IgD-negative memory B cell (primary cell): ENCODE measurements at regions not wholly inside any gene's neighbourhood (a gene's known extent, or its start where the extent isn't known, plus 50 kb on each side); places are given as distances from the start of the nearest gene placed in this dataset.
"Not testable (repeated sequence)": the region's sequence is repeated elsewhere in the genome, so short reads cannot be mapped to it uniquely, and the experiment has no call there.

ENCODE experiments used
- H3K27ac Mint-ChIP-seq, 3 donors: one replicate each; pipeline ENCODE4 v1.8.0; 2020 to 2022; ENCODE audit warnings: mild to moderate bottlenecking in 3 of 3, mixed read lengths in 3 of 3, moderate library complexity in 1 of 3
- H3K27me3 Mint-ChIP-seq: one replicate; pipeline ENCODE4 v1.8.0; 2021; ENCODE audit warnings: mixed read lengths
- H3K36me3 Mint-ChIP-seq: one replicate; pipeline ENCODE4 v1.8.0; 2020; ENCODE audit warnings: mild to moderate bottlenecking, mixed read lengths
- H3K4me1 Mint-ChIP-seq, 3 donors: one replicate each; pipeline ENCODE4 v1.8.0; 2020 to 2022; ENCODE audit warnings: mixed read lengths in 3 of 3, mild to moderate bottlenecking in 1 of 3
- H3K4me3 Mint-ChIP-seq, 4 donors: one replicate each; pipeline ENCODE4 v1.8.0; 2020 to 2022; ENCODE audit warnings: mild to moderate bottlenecking in 4 of 4, mixed read lengths in 4 of 4, moderate library complexity in 3 of 4
- H3K9me3 Mint-ChIP-seq, 3 donors: one replicate each; pipeline ENCODE4 v1.8.0; 2020 to 2021; ENCODE audit warnings: mixed read lengths in 3 of 3, mild to moderate bottlenecking in 1 of 3

DNA sequence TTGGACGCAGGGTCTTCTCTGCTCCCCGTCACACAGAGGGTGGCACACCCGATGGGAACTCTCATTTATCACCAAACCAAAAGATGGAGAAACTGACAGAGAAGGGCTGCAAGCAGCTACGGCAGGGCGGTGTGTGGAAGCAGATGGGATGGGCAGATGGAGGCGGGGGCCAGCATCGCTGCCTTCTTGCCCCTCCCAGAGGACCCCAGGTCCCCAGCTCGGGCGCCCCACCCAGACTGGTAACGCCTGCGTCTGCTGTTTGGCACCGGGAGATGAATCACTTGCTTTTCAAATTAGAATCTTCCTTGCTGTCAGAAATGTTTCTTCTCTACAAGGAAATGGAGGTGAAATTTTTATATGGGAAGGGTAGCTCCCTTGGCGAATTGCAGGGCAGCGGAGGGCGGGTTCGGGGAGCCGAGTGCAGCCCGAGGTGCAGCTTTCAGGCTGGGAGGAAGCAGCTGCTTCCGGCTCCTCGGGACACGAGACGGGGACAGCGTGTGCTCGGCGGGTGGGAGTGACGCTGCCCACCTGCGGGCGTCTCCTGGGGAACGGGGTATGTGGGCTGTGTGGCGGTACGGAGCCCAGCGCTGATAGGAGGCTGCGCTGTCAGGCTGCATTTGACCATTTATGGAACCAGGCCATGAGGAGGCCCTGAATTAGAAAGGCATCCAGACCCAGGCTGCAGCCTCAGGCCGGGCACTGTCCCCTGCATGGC lies 4440.3 kb upstream of the TPTE start:
- H3K27me3 Mint-ChIP-seq, H3K27ac Mint-ChIP-seq, H3K4me3 Mint-ChIP-seq, H3K4me1 Mint-ChIP-seq, H3K9me3 Mint-ChIP-seq, H3K36me3 Mint-ChIP-seq: not testable (repeated sequence)

DNA sequence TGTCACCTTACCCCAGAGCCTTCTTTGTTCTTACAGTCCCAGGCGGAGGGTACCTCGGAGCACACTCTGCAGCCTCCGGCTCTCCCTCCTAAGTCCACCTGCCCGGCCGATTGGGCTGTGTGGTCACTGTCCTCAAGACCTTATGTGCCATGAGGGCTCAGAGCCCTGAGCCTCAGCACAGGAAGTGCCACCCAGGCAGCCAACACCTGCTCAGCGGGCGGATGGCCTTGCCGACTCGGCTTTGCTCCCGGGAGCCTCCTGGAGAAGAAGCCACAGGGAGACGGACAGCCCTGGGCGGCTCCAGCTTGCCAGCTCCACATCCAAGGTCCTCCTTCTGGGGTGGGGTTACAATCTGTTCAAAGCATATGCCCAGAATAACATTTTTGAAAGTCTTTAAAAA lies 4439.2 kb upstream of the TPTE start:
- not testable (repeated sequence) for H3K4me3 Mint-ChIP-seq, H3K36me3 Mint-ChIP-seq, H3K4me1 Mint-ChIP-seq, H3K27me3 Mint-ChIP-seq, H3K9me3 Mint-ChIP-seq, H3K27ac Mint-ChIP-seq

DNA sequence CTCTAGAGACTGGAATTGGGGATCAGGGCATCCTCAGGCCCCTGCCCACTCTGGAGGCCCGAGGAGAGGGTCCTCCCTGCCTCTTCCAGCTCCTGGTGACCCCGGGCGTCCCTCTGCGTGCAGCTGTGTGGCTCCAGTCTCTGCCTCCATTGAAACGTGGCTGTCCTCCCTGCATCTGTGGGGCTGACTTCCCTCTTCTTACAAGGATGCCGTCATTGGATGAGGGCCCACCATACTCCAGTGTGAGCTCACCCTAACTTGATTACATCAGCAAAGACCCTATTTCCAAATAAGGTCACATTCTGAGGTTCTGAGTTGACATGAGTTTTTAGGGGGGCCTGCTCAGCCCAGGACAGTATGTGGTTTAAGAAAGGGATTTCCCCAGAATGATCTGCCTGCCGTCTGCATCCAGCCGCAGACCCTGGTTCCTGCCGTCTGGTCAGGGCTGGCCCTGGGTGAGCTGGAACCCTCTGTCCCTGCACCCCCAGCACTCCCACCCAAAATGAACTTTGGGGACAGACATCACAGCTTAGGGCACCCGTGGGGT lies 4437.7 kb upstream of the TPTE start:
- H3K27me3 Mint-ChIP-seq, H3K9me3 Mint-ChIP-seq, H3K4me1 Mint-ChIP-seq, H3K4me3 Mint-ChIP-seq, H3K36me3 Mint-ChIP-seq, H3K27ac Mint-ChIP-seq: not testable (repeated sequence)

GRCh38 chr21:6086038-6086437 lies 4435.3 kb upstream of the TPTE start:
- not testable (repeated sequence) for H3K4me1 Mint-ChIP-seq, H3K9me3 Mint-ChIP-seq, H3K4me3 Mint-ChIP-seq, H3K27me3 Mint-ChIP-seq, H3K27ac Mint-ChIP-seq, H3K36me3 Mint-ChIP-seq

- H3K27ac Mint-ChIP-seq, H3K4me1 Mint-ChIP-seq, H3K4me3 Mint-ChIP-seq, H3K27me3 Mint-ChIP-seq, H3K36me3 Mint-ChIP-seq, H3K9me3 Mint-ChIP-seq: not testable (repeated sequence)
These were observed 4433.7 kb upstream of the TPTE start for GRCh38 chr21:6087579-6088178.

GRCh38 chr21:6090286-6090908 lies 4431.0 kb upstream of the TPTE start:
- not testable (repeated sequence) for H3K4me1 Mint-ChIP-seq, H3K27ac Mint-ChIP-seq, H3K27me3 Mint-ChIP-seq, H3K36me3 Mint-ChIP-seq, H3K4me3 Mint-ChIP-seq, H3K9me3 Mint-ChIP-seq

DNA sequence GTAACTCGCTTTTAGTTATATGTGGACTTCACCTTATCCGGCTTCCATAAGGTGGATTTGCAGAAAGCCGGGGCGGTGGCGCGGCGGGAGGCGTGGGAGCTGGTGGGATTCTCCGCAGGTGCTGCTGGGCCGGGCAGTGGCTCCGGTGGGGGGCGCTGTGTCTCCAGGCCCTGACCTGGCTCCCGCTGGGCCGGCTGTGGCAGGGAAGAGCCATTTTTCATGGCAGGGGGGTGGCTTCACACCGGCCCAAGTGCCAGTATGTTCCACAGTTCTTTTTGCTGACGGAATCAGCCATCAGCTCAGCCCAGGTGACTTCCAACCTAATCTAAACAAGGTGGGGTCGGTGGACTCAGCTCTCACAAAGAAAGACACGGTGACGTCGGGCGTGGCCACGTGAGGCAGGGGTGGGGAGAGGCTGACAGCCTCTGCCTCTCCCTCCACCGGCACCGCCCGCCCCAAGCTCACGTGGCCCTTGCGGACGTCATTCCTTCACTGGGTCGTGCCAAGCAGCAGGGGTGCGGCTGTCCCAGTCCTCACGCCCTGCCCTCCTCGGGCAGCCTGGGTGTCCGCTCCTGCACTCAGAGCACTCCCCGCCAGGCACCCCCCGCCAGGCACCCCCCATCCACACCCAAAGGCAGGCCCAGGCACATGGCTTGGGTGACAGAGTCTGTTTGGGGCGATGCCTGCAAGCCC lies 4429.9 kb upstream of the TPTE start:
- H3K4me1 Mint-ChIP-seq, H3K9me3 Mint-ChIP-seq, H3K27me3 Mint-ChIP-seq, H3K36me3 Mint-ChIP-seq, H3K27ac Mint-ChIP-seq, H3K4me3 Mint-ChIP-seq: not testable (repeated sequence)

DNA sequence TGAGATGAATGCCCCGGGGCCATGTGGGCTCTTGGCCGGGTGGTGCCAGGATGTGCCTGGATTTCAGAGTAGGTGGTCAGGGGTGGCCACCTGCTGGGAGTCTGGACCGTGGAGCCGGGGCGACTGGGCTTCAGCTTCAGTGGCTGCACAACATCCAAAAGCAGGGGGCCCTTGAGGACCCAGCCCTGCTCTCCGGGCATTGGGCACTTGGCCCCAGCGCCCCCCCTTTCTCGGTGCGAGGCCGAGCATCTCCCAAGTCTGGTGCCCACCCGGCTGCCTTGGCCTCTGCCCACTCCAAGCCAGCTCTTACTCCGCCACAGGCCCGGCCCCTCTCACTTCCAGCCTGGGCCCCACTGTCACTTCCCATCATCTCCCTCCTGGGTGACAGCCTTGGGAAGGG lies 4429.0 kb upstream of the TPTE start:
- H3K27me3 Mint-ChIP-seq, H3K9me3 Mint-ChIP-seq, H3K27ac Mint-ChIP-seq, H3K4me1 Mint-ChIP-seq, H3K36me3 Mint-ChIP-seq, H3K4me3 Mint-ChIP-seq: not testable (repeated sequence)

DNA sequence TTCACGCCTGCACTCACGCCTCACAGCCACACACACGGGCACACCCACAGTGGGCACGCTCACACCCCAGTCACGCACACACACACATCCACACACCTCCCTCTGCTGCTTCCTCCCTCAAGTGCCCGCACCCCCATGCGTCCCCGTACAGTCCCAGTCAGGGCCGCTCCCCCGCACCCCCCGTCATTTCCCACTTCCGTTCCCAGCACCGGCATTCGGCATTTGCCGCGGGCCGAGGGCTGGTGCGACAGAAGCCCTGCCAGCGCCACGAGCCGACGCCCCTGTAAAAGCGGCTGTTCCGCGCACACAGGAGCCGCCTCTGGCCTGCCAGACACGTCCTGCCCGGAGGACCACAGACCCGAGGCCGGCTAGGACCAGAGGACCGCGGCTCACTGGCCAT lies 4428.0 kb upstream of the TPTE start:
- not testable (repeated sequence) for H3K27ac Mint-ChIP-seq, H3K27me3 Mint-ChIP-seq, H3K4me1 Mint-ChIP-seq, H3K4me3 Mint-ChIP-seq, H3K36me3 Mint-ChIP-seq, H3K9me3 Mint-ChIP-seq

GRCh38 chr21:6093870-6094269 lies 4427.5 kb upstream of the TPTE start:
- not testable (repeated sequence) for H3K27ac Mint-ChIP-seq, H3K4me1 Mint-ChIP-seq, H3K4me3 Mint-ChIP-seq, H3K27me3 Mint-ChIP-seq, H3K9me3 Mint-ChIP-seq, H3K36me3 Mint-ChIP-seq

GRCh38 chr21:6095304-6095703 lies 4426.1 kb upstream of the TPTE start:
- not testable (repeated sequence) for H3K36me3 Mint-ChIP-seq, H3K9me3 Mint-ChIP-seq, H3K4me1 Mint-ChIP-seq, H3K4me3 Mint-ChIP-seq, H3K27ac Mint-ChIP-seq, H3K27me3 Mint-ChIP-seq

DNA sequence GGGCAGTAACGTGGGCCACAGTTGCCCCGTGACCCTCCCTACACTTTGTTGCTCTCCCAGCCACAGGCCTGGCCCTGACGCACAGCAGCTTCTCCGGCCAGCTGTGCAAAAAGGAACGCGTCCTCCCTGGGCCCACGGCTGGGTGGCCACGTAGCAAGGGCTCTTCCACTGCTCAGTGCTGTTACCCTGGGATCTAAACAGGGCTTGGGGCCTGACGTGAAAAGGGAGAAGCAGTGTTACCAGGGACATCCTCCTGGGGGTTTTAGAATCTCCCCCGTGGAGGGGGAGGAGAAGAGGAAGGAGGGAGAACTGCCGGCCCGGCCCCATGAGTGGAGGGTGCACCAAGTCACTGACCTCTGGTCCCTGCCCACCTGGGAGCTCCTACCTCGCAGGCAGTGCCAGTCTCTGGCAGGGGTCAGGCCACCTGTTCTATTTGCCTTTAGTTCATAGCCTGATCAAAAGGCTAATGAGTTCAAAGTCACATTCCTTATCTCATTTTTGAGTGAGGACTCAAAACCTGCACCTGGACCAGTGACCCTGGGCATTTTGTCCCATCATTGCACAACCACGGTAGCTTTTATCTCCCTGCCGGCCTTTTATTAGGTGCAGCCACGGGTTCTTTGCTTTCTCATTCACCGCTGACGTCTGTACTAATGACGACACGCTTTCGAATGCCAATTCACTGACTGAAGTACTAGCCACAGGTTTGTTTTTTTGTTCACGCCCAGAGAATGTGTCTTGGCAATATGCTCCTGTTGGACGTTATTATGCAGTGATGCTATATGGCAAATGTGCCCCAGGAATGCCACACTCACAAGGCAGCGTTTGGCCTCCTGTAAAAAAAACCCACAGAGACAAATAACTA lies 4424.6 kb upstream of the TPTE start:
- not testable (repeated sequence) for H3K27ac Mint-ChIP-seq, H3K4me3 Mint-ChIP-seq, H3K9me3 Mint-ChIP-seq, H3K27me3 Mint-ChIP-seq, H3K36me3 Mint-ChIP-seq, H3K4me1 Mint-ChIP-seq

DNA sequence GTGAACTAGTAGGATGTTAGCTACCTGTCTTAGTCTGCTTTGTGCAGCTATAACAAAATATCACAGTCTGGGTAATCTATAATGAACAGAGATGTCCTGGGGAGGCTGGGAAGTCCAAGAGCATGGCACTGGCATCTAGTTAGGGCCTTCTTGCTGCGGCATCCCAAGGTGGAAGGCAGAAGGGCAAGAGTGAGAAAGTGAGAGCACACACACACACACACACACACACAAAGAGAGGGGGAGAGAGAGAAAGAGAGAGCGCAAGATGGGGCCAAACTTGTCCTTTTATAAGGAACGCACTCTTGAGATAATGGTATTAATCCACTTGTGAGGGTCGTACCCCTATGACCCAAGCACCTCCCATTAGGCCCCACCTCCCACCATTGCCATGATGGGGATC lies 4423.6 kb upstream of the TPTE start:
- peak overlapping the region in 1 of 3 donors; percentile 40 for H3K27ac Mint-ChIP-seq

GRCh38 chr21:6098191-6098935 lies 4423.0 kb upstream of the TPTE start:
- H3K27ac Mint-ChIP-seq, H3K27me3 Mint-ChIP-seq, H3K36me3 Mint-ChIP-seq, H3K9me3 Mint-ChIP-seq, H3K4me1 Mint-ChIP-seq: not testable (repeated sequence)
- H3K4me3 Mint-ChIP-seq = peak overlapping the region in 1 of 4 donors; percentile 14

More for the DNA sequence above, 4423.6 kb upstream of the TPTE start:
- H3K4me3 Mint-ChIP-seq, H3K4me1 Mint-ChIP-seq, H3K36me3 Mint-ChIP-seq, H3K9me3 Mint-ChIP-seq, H3K27me3 Mint-ChIP-seq: not testable (repeated sequence)

DNA sequence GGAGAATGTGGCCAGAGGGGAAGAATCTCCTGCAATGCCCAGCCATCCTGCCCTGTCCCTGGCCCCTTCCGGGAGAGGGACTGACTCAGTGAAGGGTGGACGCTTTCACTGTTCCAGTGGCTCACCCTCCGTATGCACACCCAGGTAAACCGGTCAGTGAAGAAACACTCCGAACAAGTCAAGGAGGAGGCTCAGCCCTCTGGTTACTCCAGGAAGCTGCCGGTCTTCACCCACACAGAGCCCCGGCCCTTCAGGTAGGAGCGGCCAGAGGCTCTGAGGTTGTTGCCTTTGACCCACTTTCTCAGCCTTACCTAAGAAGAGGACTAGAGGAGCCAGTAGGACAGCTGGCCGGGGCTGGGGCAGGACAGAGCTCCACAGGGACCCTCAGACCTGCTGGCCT lies 4419.8 kb upstream of the TPTE start:
- not testable (repeated sequence) for H3K27me3 Mint-ChIP-seq, H3K27ac Mint-ChIP-seq, H3K36me3 Mint-ChIP-seq, H3K9me3 Mint-ChIP-seq, H3K4me3 Mint-ChIP-seq, H3K4me1 Mint-ChIP-seq
